Adrenal gland (tissue), 9 donors: ENCODE measurements at regions not wholly inside any gene's neighbourhood (a gene's known extent, or its start where the extent isn't known, plus 50 kb on each side); places are given as distances from the start of the nearest gene placed in this dataset.

Experiments used
- DNase-seq, 7 donors: peaks; one replicate each; pipeline ENCODE4 v3.0.0-alpha.2; 2019 to 2020
- H3K27ac ChIP-seq, 5 donors: fragments of 200-600 bp; sonication (generic) in 4 of 5; 1 replicate in 3 of 5; 2 replicates in 2 of 5; pipeline versions ENCODE4 v1.5.1 to v1.8.0; 2016 to 2020; ENCODE audit warnings: mild to moderate bottlenecking in 1 of 5
- H3K27me3 ChIP-seq: fragments of 200-600 bp; 2 replicates; pipeline ENCODE4 v1.8.0; 2021
- H3K36me3 ChIP-seq, 2 donors: fragments of 200-600 bp; replicated peaks in 1 of 2; 1 replicate in 1 of 2; 2 replicates in 1 of 2; pipeline versions ENCODE4 v1.5.1 to v1.8.0; 2018 to 2022
- H3K4me1 ChIP-seq, 2 donors: fragments of 200-600 bp; replicated peaks in 1 of 2; 1 replicate in 1 of 2; 2 replicates in 1 of 2; pipeline versions ENCODE4 v1.5.1 to v1.8.0; 2018 to 2021
- H3K4me3 ChIP-seq, 4 donors: fragments of 200-600 bp; sonication (generic) in 3 of 4; one replicate each; pipeline ENCODE4 v1.5.1; 2016 to 2018
- H3K9me3 ChIP-seq, 3 donors: fragments of 200-600 bp; sonication (generic) in 1 of 3; replicated peaks in 1 of 3; 1 replicate in 2 of 3; 2 replicates in 1 of 3; pipeline versions ENCODE4 v1.5.1 to v1.8.0; 2016 to 2021
- CTCF ChIP-seq, 6 experiments: fragments of 450-650 bp in 4 of 6; fragments of 200-600 bp in 2 of 6; sonication (generic) in 1 of 6; IDR thresholded peaks; 1 replicate in 5 of 6; 2 replicates in 1 of 6; pipeline versions ENCODE4 v1.5.1 to v1.8.0; 2016 to 2021; ENCODE audit warnings: antibody characterized with exemption in 6 of 6, mild to moderate bottlenecking in 2 of 6, moderate library complexity in 1 of 6
- POLR2A ChIP-seq, 2 donors: fragments of 450-650 bp; IDR thresholded peaks; one replicate each; pipeline ENCODE4 v1.6.1; 2017; ENCODE audit warnings: antibody characterized with exemption in 2 of 2, mild to moderate bottlenecking in 2 of 2, moderate library complexity in 1 of 2
- WGBS, 4 donors: extraction: QIAGEN DNeasy Blood & Tissue Kit in 2 of 4; methylation state at CpG; one replicate each; pipeline versions ENCODE4 v1.1.5 to v1.1.7; 2013 to 2017; 5-methylcytosine and 5-hydroxymethylcytosine counted together
- intact Hi-C, 2 donors: fragments of 100-400 bp; cut with DNase I; formaldehyde crosslinking; loops; one replicate each; pipeline versions ENCODE4 v1.14.1 to v1.15.0; 2022 to 2023
- donor health status: healthy with polysubstance abuse.
- donor health status: Bipolar disorder and iron deficiency.
- donor health status: DM: yes; HTN: yes; CAD: no.
- donor health status: DM: no; HTN: no; CAD: no.
- donor health status: DM: no; HTN: no; CAD: no.

GRCh38 chr1:234969581-234970400 is 158.8 kb downstream of the TOMM20 start:
- Histone ChIP-seq H3K27ac (peak overlapping the region; percentile 66 to 97 (median 91)), H3K4me3 (peak overlapping the region in 1 of 4 donors; percentile 54), H3K4me1 (peaks cover 26 to 50% of the 10 kb centered on the region in 2 donors), H3K9me3 (no peaks in the 10 kb centered on the region), H3K36me3 (no peaks in the 10 kb centered on the region), H3K27me3 (no peaks in the 10 kb centered on the region)
- peak in 1 of 2 donors; percentile 56 for TF ChIP-seq POLR2A (IDR thresholded peaks at IDR 0.05)
- no peak for TF ChIP-seq CTCF (IDR thresholded peaks at IDR 0.05)
- peak; percentile 75 to 88 (median 78) for DNase-seq
- 8 to 12% (median 10%) methylated on average over 34 to 37 of the region's 37 CpGs for WGBS, 4 donors
- intact Hi-C loops: loop anchor here in 1 of 2 donors (10.0 kb wide), 1 partner anchor 245 kb away; no protein-coding TSS in a partner anchor

- peak in 1 of 7 donors; percentile 52 for DNase-seq
- WGBS, 4 donors: 76 to 79% (median 77%) methylated on average over 4 of the region's 4 CpGs
- TF ChIP-seq POLR2A (IDR thresholded peaks at IDR 0.05) (no peak), CTCF (IDR thresholded peaks at IDR 0.05) (no peak)
- intact Hi-C loops: no loop called here
- H3K27me3 ChIP-seq: no peaks in the 10 kb centered on the region
- H3K9me3 ChIP-seq: no peaks in the 10 kb centered on the region
- peaks cover 25 to 50% of the 10 kb centered on the region in 2 donors for H3K4me1 ChIP-seq
- H3K36me3 ChIP-seq: no peaks in the 10 kb centered on the region
- no peak overlapping the region for H3K4me3 ChIP-seq
- peak overlapping the region in 3 of 5 donors; percentile 87 to 97 (median 91) for H3K27ac ChIP-seq
These were observed 159.6 kb downstream of the TOMM20 start for GRCh38 chr1:234969011-234969441.

- H3K9me3 ChIP-seq: no peaks in the 10 kb centered on the region
- intact Hi-C loops: no loop called here
- peak in 1 of 7 donors; percentile 57 for DNase-seq
- TF ChIP-seq POLR2A (IDR thresholded peaks at IDR 0.05): no peak
- no peak for TF ChIP-seq CTCF (IDR thresholded peaks at IDR 0.05)
- no peaks in the 10 kb centered on the region for H3K27me3 ChIP-seq
- 87 to 96% (median 87%) methylated on average over 4 of the region's 4 CpGs for WGBS, 4 donors
- no peak overlapping the region for H3K4me3 ChIP-seq
- no peaks in the 10 kb centered on the region for H3K36me3 ChIP-seq
- H3K27ac ChIP-seq: peak overlapping the region in 2 of 5 donors; percentile 91 to 97
- H3K4me1 ChIP-seq: peaks cover 25 to 55% of the 10 kb centered on the region in 2 donors
These were observed 160.2 kb downstream of the TOMM20 start for GRCh38 chr1:234968451-234968850.

GRCh38 chr1:234967121-234967520 is 161.5 kb downstream of the TOMM20 start:
- TF ChIP-seq CTCF (IDR thresholded peaks at IDR 0.05) (no peak), POLR2A (IDR thresholded peaks at IDR 0.05) (no peak)
- peaks cover 33 to 69% of the 10 kb centered on the region in 2 donors for H3K4me1 ChIP-seq
- no peaks in the 10 kb centered on the region for H3K9me3 ChIP-seq
- intact Hi-C loops: no loop called here
- no peak overlapping the region for H3K4me3 ChIP-seq
- peak in 2 of 7 donors; percentile 16 to 45 for DNase-seq
- WGBS, 4 donors: 93 to 96% (median 94%) methylated on average over 13 of the region's 13 CpGs
- H3K27me3 ChIP-seq: no peaks in the 10 kb centered on the region
- H3K36me3 ChIP-seq: no peaks in the 10 kb centered on the region
- H3K27ac ChIP-seq: no peak overlapping the region
